HepG2 (cell line): ENCODE measurements at regions not wholly inside any gene's neighbourhood (a gene's known extent, or its start where the extent isn't known, plus 50 kb on each side); places are given as distances from the start of the nearest gene placed in this dataset.

Experiments
- ATAC-seq: fragments of 200-7000 bp; cut with Tn5 transposase; 3 replicates; pipeline ENCODE4 v1.9.1; 2020; ENCODE audit warnings: mild to moderate bottlenecking, moderate library complexity
- BruUV-seq: library from RNA; stranded (reverse); fragments of 400-500 nt; replicated peaks from 2 replicates; lab custom pipeline; 2021; lab: Mats Ljungman, UMichigan
- CTCF ChIA-PET: fragments of 300-600 bp; formaldehyde crosslinking; extraction: SDS; loops from one replicate; lab custom pipeline; 2021; ENCODE audit warnings: low total read pairs, inconsistent platforms, low intra/inter-chr PET ratio; lab: Yijun Ruan, JAX
- POLR2A ChIA-PET: fragments of 350-600 bp; sonication (Branson Sonifier 250); formaldehyde crosslinking; loops from one replicate; lab custom pipeline; 2020; ENCODE audit warnings: antibody characterized with exemption, inconsistent platforms; lab: Yijun Ruan, JAX
- DNase-seq: peaks from one replicate; pipeline ENCODE4 v3.0.0-alpha.2; 2015; ENCODE audit warnings: low spot score
- FAIRE-seq: peaks from 3 replicates; lab custom pipeline; 2011; peaks lifted over from hg19 to GRCh38; lab: Jason Lieb, UNC
- H2AFZ ChIP-seq: one replicate; pipeline ENCODE4 v1.6.1; 2011; ENCODE audit warnings: low read length, inconsistent platforms
- H3K27ac ChIP-seq: fragments of 300-600 bp; 3 replicates; pipeline ENCODE4 v1.8.0; 2011; ENCODE audit warnings: mixed run types, mild to moderate bottlenecking, mixed read lengths, low read length, inconsistent platforms; ENCODE audit not compliant: insufficient read depth; ENCODE audit errors: extremely low read length
- H3K27me3 ChIP-seq, 2 experiments: fragments of 200-600 bp in 1 of 2; 2 replicates in 1 of 2; 3 replicates in 1 of 2; pipeline versions ENCODE4 v1.6.0 to v1.8.0; 2011; ENCODE audit warnings: low read length in 2 of 2, mild to moderate bottlenecking in 2 of 2, moderate library complexity in 2 of 2, inconsistent platforms in 1 of 2; ENCODE audit not compliant: insufficient read depth in 2 of 2, control insufficient read depth in 1 of 2
- H3K36me3 ChIP-seq, 2 experiments: fragments of 200-600 bp in 1 of 2; replicated peaks in 1 of 2; 2 replicates in 1 of 2; 3 replicates in 1 of 2; pipeline versions ENCODE4 v1.5.1 to v1.8.0; 2011; ENCODE audit warnings: low read length in 2 of 2, inconsistent platforms in 1 of 2; ENCODE audit not compliant: insufficient read depth in 2 of 2, control insufficient read depth in 1 of 2
- H3K4me1 ChIP-seq: 2 replicates; pipeline ENCODE4 v1.5.1; 2012; ENCODE audit warnings: low read length, inconsistent platforms; ENCODE audit not compliant: insufficient read depth
- H3K4me2 ChIP-seq: 2 replicates; pipeline ENCODE4 v1.6.0; 2011; ENCODE audit warnings: low read depth, low read length, inconsistent platforms
- H3K4me3 ChIP-seq, 3 experiments: fragments of 200-600 bp in 1 of 3; sonication (generic), shearing (Covaris generic) in 1 of 3; replicated peaks in 1 of 3; 2 replicates each; pipeline ENCODE4 v1.5.1; 2011 to 2016; ENCODE audit warnings: low read length in 3 of 3, inconsistent platforms in 2 of 3, low read depth in 2 of 3, mild to moderate bottlenecking in 2 of 3, control low read depth in 1 of 3, mixed read lengths in 1 of 3; ENCODE audit not compliant: insufficient read depth in 1 of 3
- H3K79me2 ChIP-seq: one replicate; pipeline ENCODE4 v1.6.1; 2011; ENCODE audit warnings: low read length, inconsistent platforms; ENCODE audit not compliant: insufficient read depth
- H3K9ac ChIP-seq: 2 replicates; pipeline ENCODE4 v1.6.0; 2011; ENCODE audit warnings: mild to moderate bottlenecking, low read depth, low read length, inconsistent platforms; ENCODE audit not compliant: insufficient read depth
- H3K9me3 ChIP-seq: 2 replicates; pipeline ENCODE4 v1.5.1; 2012; ENCODE audit warnings: mild to moderate bottlenecking, low read length
- H4K20me1 ChIP-seq: 2 replicates; pipeline ENCODE4 v1.6.0; 2011; ENCODE audit warnings: inconsistent platforms, mild to moderate bottlenecking, low read length, moderate library complexity; ENCODE audit not compliant: insufficient read depth
- AKAP8 ChIP-seq: sonication (generic); formaldehyde crosslinking; IDR thresholded peaks from 2 replicates; pipeline ENCODE4 v1.5.1; 2020; ENCODE audit warnings: mild to moderate bottlenecking, missing genetic modification reagents
- GABPA ChIP-seq, 2 experiments: IDR thresholded peaks; 2 replicates each; pipeline ENCODE4 v1.6.1; 2011 to 2016; ENCODE audit warnings: low read depth in 2 of 2, low read length in 1 of 2, missing biosample characterization in 1 of 2, missing genetic modification characterization in 1 of 2
- NONO ChIP-seq, 2 experiments: fragments of 450-650 bp in 1 of 2; sonication (generic) in 1 of 2; formaldehyde crosslinking in 1 of 2; IDR thresholded peaks in 1 of 2; conservative IDR thresholded peaks in 1 of 2; 2 replicates each; pipeline versions ENCODE4 v1.6.1 to v1.8.0; 2017 to 2022; ENCODE audit warnings: mild to moderate bottlenecking in 1 of 2, missing genetic modification reagents in 1 of 2, moderate library complexity in 1 of 2
- NR2C2 ChIP-seq: sonication (generic); formaldehyde crosslinking; IDR thresholded peaks from 2 replicates; pipeline ENCODE4 v1.4.0; 2020; ENCODE audit warnings: missing genetic modification reagents, mild to moderate bottlenecking, moderate library complexity, borderline replicate concordance
- REL ChIP-seq: sonication (generic); formaldehyde crosslinking; conservative IDR thresholded peaks from 2 replicates; pipeline ENCODE4 v1.8.0; 2022; ENCODE audit warnings: mild to moderate bottlenecking, missing genetic modification reagents, moderate library complexity
- RELA ChIP-seq: sonication (generic); formaldehyde crosslinking; IDR thresholded peaks from 2 replicates; pipeline ENCODE4 v1.4.0; 2020; ENCODE audit warnings: missing genetic modification reagents
- SCMH1 ChIP-seq: sonication (generic); formaldehyde crosslinking; IDR thresholded peaks from 2 replicates; pipeline ENCODE4 v1.9.0; 2021; ENCODE audit warnings: missing genetic modification reagents, mild to moderate bottlenecking, borderline replicate concordance
- TSC22D2 ChIP-seq: sonication (generic); formaldehyde crosslinking; IDR thresholded peaks from 2 replicates; pipeline ENCODE4 v1.5.1; 2020; ENCODE audit warnings: missing genetic modification reagents, mild to moderate bottlenecking, borderline replicate concordance
- ZEB1 ChIP-seq: IDR thresholded peaks from 2 replicates; pipeline ENCODE4 v1.6.1; 2012; ENCODE audit warnings: mild to moderate bottlenecking, low read depth, inconsistent platforms; ENCODE audit not compliant: insufficient replicate concordance
- ZNF550 ChIP-seq: sonication (generic); formaldehyde crosslinking; IDR thresholded peaks from 2 replicates; pipeline ENCODE4 v1.4.0; 2020; ENCODE audit warnings: mild to moderate bottlenecking, missing genetic modification reagents, borderline replicate concordance
- WGBS: methylation state at CpG from one replicate; pipeline ENCODE4 v1.1.6; 2017; ENCODE audit warnings: low lambda C conversion rate; 5-methylcytosine and 5-hydroxymethylcytosine counted together
- in situ Hi-C: cut with HindIII; loops from 2 replicates; pipeline ENCODE4 v1.10.0; 2017; ENCODE audit warnings: low pct_unique_long_range_greater_than_20kb; ENCODE audit not compliant: extremely low pct_ligation_motif_present
- intact Hi-C: fragments of 100-400 bp; cut with micrococcal nuclease; formaldehyde crosslinking; loops from one replicate; pipeline ENCODE4 v1.10.0; 2022; ENCODE audit not compliant: unreplicated experiment
- TF ChIP-seq, protein P1 (sequence below): IDR thresholded peaks from 2 replicates; pipeline ENCODE4 v1.6.1; 2016; ENCODE audit warnings: low read depth
- TF ChIP-seq, protein P2 (sequence below): IDR thresholded peaks from 2 replicates; pipeline ENCODE4 v1.6.1; 2012; ENCODE audit warnings: low read depth, low read length, improper control_type of control experiment
- TF ChIP-seq, protein P3 (sequence below), 2 experiments: fragments of 450-650 bp in 1 of 2; sonication (generic) in 1 of 2; formaldehyde crosslinking; IDR thresholded peaks; 2 replicates each; pipeline versions ENCODE4 v1.5.0 to v1.8.0; 2020 to 2022; ENCODE audit warnings: mild to moderate bottlenecking in 1 of 2, missing genetic modification reagents in 1 of 2
- TF ChIP-seq, protein P4 (sequence below): sonication (generic); formaldehyde crosslinking; IDR thresholded peaks from 2 replicates; pipeline ENCODE4 v1.4.0; 2020; ENCODE audit warnings: mild to moderate bottlenecking, missing genetic modification reagents

DNA sequence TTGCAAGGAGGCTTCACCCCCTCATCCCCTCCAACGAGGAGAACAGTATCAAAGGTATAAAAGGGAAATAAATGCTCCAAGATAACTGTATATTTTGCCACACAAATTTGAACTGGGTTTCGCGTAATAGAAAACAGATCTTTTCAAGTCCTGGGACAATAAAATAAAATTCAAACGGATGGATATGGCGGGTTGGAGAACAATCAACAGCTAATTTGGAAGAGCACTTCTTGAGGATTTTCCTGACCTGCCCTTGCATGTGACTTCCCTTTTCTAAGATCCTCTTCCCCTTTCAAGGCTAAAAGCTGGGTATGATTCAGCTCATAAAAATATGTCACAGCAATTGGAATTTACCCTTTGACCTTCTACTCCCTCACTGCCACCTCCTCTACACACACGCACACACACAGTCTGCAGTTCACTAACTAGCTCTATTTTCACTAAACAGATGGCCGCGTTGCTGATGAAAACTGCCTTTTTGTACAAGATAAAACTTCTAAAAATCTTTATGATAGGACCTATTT, 386.9 kb downstream of the FIGN start (continued):
- TF ChIP-seq, protein P1, sequence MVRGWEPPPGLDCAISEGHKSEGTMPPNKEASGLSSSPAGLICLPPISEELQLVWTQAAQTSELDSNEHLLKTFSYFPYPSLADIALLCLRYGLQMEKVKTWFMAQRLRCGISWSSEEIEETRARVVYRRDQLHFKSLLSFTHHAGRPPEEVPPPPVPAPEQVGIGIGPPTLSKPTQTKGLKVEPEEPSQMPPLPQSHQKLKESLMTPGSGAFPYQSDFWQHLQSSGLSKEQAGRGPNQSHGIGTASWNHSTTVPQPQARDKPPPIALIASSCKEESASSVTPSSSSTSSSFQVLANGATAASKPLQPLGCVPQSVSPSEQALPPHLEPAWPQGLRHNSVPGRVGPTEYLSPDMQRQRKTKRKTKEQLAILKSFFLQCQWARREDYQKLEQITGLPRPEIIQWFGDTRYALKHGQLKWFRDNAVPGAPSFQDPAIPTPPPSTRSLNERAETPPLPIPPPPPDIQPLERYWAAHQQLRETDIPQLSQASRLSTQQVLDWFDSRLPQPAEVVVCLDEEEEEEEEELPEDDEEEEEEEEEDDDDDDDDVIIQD (CRISPR knock-in tag) = no peak
- TF ChIP-seq, protein P2, sequence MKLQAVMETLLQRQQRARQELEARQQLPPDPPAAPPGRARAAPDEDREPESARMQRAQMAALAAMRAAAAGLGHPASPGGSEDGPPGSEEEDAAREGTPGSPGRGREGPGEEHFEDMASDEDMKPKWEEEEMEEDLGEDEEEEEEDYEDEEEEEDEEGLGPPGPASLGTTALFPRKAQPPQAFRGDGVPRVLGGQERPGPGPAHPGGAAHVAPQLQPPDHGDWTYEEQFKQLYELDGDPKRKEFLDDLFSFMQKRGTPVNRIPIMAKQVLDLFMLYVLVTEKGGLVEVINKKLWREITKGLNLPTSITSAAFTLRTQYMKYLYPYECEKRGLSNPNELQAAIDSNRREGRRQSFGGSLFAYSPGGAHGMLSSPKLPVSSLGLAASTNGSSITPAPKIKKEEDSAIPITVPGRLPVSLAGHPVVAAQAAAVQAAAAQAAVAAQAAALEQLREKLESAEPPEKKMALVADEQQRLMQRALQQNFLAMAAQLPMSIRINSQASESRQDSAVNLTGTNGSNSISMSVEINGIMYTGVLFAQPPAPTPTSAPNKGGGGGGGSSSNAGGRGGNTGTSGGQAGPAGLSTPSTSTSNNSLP = peak; percentile 47; the same call in 1 of the 2 replicates
- TF ChIP-seq REL (CRISPR knock-in tag) (no peak), ZNF550 (no peak), NR2C2 (peak; percentile 57; the same call in 1 of the 2 replicates), TSC22D2 (CRISPR knock-in tag) (no peak)

DNA sequence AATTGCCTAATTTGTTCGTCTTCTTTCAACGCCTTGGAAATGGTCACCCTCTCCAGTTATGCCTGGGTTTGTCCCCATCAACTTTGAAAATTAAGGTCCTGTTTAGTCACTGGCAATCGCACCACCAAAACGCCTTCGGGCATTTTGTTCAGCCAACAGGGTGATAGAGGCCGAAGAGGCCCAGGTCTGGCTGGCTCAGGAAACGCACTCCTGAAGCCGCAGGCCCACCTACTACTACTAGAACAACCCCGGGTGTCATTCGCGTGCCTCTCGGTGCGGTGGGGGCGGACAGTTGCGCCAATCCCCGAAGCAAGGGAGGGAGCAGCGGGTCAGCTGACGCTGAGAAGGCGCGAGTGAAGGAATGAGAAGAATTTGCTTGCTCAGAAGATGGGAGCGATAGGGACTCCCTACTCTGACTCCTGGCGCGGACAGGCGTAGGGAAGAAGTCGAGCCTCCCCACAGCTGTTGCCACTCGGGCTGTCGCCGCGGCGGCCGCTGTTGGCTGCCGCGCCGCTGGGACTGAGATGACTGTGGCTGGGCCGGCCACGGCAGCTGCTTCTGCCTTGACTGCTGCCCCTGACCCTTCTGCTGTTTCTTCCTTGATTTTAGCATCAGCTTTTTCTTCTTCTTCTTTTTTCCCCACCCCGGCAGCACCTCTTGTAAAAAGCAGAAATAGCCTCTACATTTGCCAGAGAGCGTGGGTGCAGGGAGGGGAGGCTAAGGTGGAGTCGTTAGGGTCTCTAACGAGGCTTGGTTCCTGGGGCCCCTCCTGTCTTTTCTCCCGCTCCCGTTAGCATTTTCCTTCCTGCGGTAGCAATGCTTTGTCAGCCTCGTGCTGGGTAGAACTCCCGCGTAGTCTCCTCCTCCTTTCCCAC, 387.6 kb downstream of the FIGN start:
- CTCF ChIA-PET = no interaction called here
- Histone ChIP-seq H3K4me2 (no peak overlapping the region), H4K20me1 (no peaks in the 10 kb centered on the region), H3K9ac (no peak overlapping the region), H3K9me3 (no peaks in the 10 kb centered on the region), H3K27me3 (no peaks in the 10 kb centered on the region), H3K79me2 (no peaks in the 10 kb centered on the region), H3K27ac (no peak overlapping the region), H3K4me3 (no peak overlapping the region), H2AFZ (no peak overlapping the region), H3K4me1 (no peaks in the 10 kb centered on the region), H3K36me3 (no peaks in the 10 kb centered on the region)
- BruUV-seq = no TSS peak
- no peak for FAIRE-seq
- DNase-seq = no peak
- intact Hi-C loops (loop anchor here (10.0 kb wide), 1 partner anchor 153 kb away; no protein-coding TSS in a partner anchor), in situ Hi-C loops (loop anchor here (5.0 to 25.0 kb wide), 3 partner anchors 537 to 1139 kb away; no protein-coding TSS in a partner anchor)
- POLR2A ChIA-PET = no interaction called here
- ATAC-seq = no peak; the same call in 2 of the 3 replicates
- 78% methylated on average over 46 of the region's 46 CpGs for WGBS
- no peak for TF ChIP-seq RELA
- TF ChIP-seq SCMH1 (CRISPR knock-in tag) = no peak
- TF ChIP-seq GABPA (IDR thresholded peaks at IDR 0.05; ENCODE audit: low read depth, low read length) = no peak
- no peak for TF ChIP-seq GABPA (CRISPR knock-in tag; IDR thresholded peaks at IDR 0.05; ENCODE audit: low read depth)
- no peak for TF ChIP-seq ZEB1
- TF ChIP-seq NR2C2 = 0 out of 2 replicates have a peak, but pooled peaks have one; percentile 5
- TF ChIP-seq, protein P3, sequence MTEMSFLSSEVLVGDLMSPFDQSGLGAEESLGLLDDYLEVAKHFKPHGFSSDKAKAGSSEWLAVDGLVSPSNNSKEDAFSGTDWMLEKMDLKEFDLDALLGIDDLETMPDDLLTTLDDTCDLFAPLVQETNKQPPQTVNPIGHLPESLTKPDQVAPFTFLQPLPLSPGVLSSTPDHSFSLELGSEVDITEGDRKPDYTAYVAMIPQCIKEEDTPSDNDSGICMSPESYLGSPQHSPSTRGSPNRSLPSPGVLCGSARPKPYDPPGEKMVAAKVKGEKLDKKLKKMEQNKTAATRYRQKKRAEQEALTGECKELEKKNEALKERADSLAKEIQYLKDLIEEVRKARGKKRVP (CRISPR knock-in tag; IDR thresholded peaks at IDR 0.05) = no peak
- TF ChIP-seq, protein P4, sequence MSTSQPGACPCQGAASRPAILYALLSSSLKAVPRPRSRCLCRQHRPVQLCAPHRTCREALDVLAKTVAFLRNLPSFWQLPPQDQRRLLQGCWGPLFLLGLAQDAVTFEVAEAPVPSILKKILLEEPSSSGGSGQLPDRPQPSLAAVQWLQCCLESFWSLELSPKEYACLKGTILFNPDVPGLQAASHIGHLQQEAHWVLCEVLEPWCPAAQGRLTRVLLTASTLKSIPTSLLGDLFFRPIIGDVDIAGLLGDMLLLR = no peak
- no peak for TF ChIP-seq NONO (IDR thresholded peaks at IDR 0.05)
- TF ChIP-seq NONO (CRISPR knock-in tag; conservative IDR thresholded peaks at IDR 0.05) = no peak
- TF ChIP-seq AKAP8 (CRISPR knock-in tag) = no peak
